DMS53 treated with DMSO at 0.1 percent for 48 hours (cell line): ENCODE measurements at regions not wholly inside any gene's neighbourhood (a gene's known extent, or its start where the extent isn't known, plus 50 kb on each side); places are given as distances from the start of the nearest gene placed in this dataset.

Experiments used
- DNase-seq: peaks from one replicate; lab custom pipeline; 2025; ENCODE audit not compliant: unreplicated experiment; lab: John Stamatoyannopoulos, UW

GRCh38 chr5:142385194-142385593 lies 60.4 kb upstream of the SPRY4 start:
- no peak for DNase-seq

- DNase-seq = no peak
Measured at GRCh38 chr5:142384014-142384413, 59.2 kb upstream of the SPRY4 start.

GRCh38 chr5:142382186-142382585 lies 57.4 kb upstream of the SPRY4 start:
- DNase-seq = no peak

- DNase-seq = no peak
Measured at GRCh38 chr5:142378737-142379634, 54.2 kb upstream of the SPRY4 start.

GRCh38 chr5:142375944-142376411 lies 51.2 kb upstream of the SPRY4 start:
- DNase-seq = no peak
